ENCODE measurements at regions not wholly inside any gene's neighbourhood (a gene's known extent, or its start where the extent isn't known, plus 50 kb on each side); places are given as distances from the start of the nearest gene placed in this dataset.
"Not testable (repeated sequence)": the region's sequence is repeated elsewhere in the genome, so short reads cannot be mapped to it uniquely, and the experiment has no call there.

DNA sequence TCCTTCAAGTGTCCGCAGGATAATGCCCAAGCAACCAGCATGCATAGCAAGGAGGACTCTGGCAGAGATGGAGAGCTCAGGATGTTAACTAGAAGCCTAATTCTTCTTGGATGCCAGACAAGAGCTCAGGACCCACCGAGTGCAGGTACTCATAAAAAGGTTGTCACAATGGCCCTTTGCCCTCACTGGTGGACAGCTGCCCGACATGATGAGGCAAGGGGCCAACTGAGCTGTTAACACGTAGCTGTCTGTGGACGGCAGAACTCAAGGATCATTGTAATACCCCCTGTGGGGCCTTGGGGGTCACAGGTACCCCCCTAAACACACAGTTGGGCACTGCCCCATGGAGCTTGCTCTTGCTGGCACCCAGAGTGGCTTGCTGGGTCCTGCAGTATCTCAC lies 393.7 kb downstream of the PIK3C3 start:
- H3K36me3 Mint-ChIP-seq (ENCODE audit: low read depth) = no peaks in the 10 kb centered on the region
- H3K9me3 Mint-ChIP-seq = no peaks in the 10 kb centered on the region
- no peaks in the 10 kb centered on the region for H3K4me1 Mint-ChIP-seq
- H3K27ac Mint-ChIP-seq = no peak overlapping the region
- H3K27me3 Mint-ChIP-seq = no peaks in the 10 kb centered on the region
- no peak for ATAC-seq (replicated peaks)
- no peak overlapping the region for H3K4me3 Mint-ChIP-seq

DNA sequence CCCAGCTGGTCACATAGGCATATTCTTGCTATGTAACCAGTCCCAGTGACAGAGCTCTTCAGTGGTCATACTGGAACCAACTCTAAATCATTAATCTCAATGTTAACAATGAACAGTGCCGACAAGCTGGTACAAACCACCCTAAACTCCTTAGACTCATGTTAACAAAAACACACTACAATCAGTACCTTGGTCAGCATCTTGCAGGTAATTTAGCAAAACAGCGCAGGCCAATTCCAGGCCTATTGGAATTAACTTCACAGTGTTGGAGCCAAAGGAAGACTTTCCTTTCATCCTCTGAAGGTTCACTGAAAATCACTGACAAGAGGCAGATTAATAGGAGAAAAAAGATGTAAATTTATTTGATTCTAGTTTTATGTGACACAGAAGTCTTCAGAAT lies 396.4 kb downstream of the PIK3C3 start:
- H3K9me3 Mint-ChIP-seq = no peaks in the 10 kb centered on the region
- ATAC-seq (replicated peaks) = no peak
- H3K27ac Mint-ChIP-seq = no peak overlapping the region
- no peaks in the 10 kb centered on the region for H3K4me1 Mint-ChIP-seq
- H3K4me3 Mint-ChIP-seq = no peak overlapping the region
- H3K36me3 Mint-ChIP-seq (ENCODE audit: low read depth) = no peaks in the 10 kb centered on the region
- no peaks in the 10 kb centered on the region for H3K27me3 Mint-ChIP-seq

DNA sequence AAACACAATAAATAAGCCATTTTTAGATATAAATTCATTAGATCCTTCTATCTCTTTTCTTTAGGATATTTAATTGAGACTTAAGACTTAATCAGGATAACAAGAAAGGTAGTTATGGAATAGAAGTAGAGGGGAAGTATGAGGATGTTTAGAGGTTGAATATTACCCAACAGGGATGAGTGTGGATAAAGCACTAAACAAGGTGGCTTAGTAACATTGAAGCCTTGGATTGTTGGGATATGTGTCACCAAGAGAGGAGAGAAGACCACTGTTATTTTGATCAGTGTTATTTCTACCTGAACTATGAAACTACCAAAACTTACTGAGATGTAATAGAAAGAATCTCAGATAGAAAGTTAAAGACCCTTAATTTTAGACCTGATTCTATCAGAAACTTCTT lies 405.7 kb downstream of the PIK3C3 start:
- H3K36me3 Mint-ChIP-seq (ENCODE audit: low read depth) = no peaks in the 10 kb centered on the region
- H3K9me3 Mint-ChIP-seq = no peaks in the 10 kb centered on the region
- no peaks in the 10 kb centered on the region for H3K4me1 Mint-ChIP-seq
- no peak overlapping the region for H3K27ac Mint-ChIP-seq
- H3K4me3 Mint-ChIP-seq = no peak overlapping the region
- ATAC-seq (replicated peaks) = no peak
- no peaks in the 10 kb centered on the region for H3K27me3 Mint-ChIP-seq

DNA sequence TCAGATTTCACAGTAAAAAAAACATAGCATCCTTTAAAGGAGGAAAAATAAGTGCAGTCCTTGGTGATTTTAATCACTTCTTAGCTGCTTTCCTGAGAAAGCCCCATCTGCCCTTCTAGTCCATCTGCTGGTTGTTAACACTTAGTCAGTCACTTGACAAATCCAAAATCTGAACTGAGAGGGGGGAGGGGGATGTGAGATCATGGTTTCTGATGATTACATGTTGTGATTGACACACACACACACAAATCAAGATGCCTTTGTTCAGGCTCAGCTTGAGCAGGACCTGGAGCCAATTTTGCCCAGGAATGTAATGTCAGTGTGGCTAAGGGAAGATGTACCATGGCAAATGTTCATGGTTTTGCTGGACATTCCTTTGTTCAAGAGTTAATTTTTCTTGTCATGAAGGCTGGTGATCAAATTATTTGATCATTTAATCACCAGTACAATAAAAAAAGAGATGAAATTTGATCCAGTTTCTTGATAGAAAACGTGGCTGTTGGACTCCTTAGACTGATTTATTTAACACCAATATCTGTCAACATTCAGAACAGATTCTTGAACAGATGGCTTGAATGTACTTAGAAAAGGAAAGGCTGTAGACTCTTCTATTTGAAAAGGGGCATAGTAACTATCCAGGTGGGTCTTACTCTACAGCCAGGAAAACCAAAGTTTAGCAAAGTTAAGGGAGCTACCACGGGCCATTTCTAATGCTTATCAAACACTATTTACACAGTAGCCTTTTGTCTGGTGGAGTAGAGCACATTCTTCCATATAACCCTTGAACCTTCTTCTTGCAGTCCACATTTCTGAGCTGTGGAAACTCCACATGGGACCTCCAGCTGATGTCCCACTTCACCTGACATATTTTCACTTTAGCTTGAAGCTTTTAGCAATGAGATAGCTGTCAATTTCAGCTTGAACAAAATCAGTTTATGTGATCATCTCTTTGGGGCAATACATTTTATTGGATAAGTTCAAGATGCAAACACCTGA lies 408.7 kb downstream of the PIK3C3 start:
- Mint-ChIP-seq H3K4me1 (no peaks in the 10 kb centered on the region), H3K27me3 (no peaks in the 10 kb centered on the region), H3K27ac (no peak overlapping the region), H3K36me3 (ENCODE audit: low read depth) (no peaks in the 10 kb centered on the region), H3K9me3 (no peaks in the 10 kb centered on the region), H3K4me3 (no peak overlapping the region)
- ATAC-seq (replicated peaks) = no peak

DNA sequence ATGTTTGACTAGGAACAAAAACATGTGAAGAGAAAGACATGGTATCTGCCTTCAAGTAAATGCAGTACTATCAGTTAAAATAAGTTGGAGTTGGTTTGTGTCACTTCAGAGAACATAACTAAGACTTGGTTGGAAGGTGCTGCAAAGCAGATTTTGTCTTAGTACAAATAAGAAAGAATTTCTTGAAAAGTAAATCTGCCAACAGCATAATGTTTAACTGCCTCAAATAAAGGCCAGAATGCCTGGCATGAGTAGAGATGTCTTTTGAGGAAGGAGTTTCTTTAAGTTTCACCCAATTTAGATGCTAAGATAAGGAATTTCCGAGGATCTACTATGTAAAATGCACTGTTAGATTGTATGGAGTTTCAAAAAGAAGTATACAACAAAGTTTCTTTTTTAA lies 409.7 kb downstream of the PIK3C3 start:
- H3K36me3 Mint-ChIP-seq (ENCODE audit: low read depth) = no peaks in the 10 kb centered on the region
- no peaks in the 10 kb centered on the region for H3K27me3 Mint-ChIP-seq
- no peak overlapping the region for H3K27ac Mint-ChIP-seq
- H3K4me3 Mint-ChIP-seq = no peak overlapping the region
- H3K4me1 Mint-ChIP-seq = no peaks in the 10 kb centered on the region
- ATAC-seq (replicated peaks) = no peak
- no peaks in the 10 kb centered on the region for H3K9me3 Mint-ChIP-seq

DNA sequence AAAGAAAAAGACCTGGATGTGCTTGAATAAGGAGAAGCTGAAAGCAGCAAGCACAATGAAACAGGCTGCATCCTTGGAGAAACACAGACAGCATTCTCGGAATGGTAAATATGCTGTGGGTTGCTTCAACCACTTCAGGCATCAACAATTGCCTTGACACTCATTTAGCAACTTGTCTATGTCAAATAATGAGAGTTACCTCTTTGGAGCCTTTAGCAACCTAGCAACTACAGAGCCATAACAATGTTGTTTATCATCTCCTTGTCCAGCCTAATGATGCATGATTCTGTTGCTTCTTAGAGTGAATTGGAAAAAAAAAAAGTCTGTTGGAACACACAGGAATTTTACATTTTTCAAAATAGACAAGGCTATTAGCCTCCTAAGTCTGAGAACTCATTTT lies 410.6 kb downstream of the PIK3C3 start:
- Mint-ChIP-seq H3K4me1 (no peaks in the 10 kb centered on the region), H3K36me3 (ENCODE audit: low read depth) (no peaks in the 10 kb centered on the region), H3K27me3 (no peaks in the 10 kb centered on the region), H3K27ac (no peak overlapping the region), H3K9me3 (no peaks in the 10 kb centered on the region), H3K4me3 (no peak overlapping the region)
- ATAC-seq (replicated peaks) = no peak

DNA sequence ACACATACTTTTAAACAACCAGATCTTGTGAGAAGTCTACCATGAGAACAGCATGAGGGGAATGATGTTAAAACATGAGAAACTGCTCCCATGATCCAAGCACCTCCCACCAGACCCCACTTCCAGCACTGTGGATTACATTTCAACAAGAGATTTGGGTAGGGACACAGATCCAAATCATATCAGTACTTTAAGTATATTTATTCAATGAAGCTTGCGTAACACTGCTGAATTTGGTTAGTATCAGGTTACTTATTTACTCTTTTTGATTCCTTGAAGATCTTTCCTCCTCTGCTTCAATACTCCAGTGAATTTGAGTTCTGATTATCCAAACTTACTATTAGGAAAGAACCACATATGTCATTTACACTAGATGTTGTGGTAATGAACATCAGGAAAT lies 418.6 kb downstream of the PIK3C3 start:
- no peaks in the 10 kb centered on the region for H3K27me3 Mint-ChIP-seq
- H3K4me1 Mint-ChIP-seq = no peaks in the 10 kb centered on the region
- H3K4me3 Mint-ChIP-seq = no peak overlapping the region
- ATAC-seq (replicated peaks) = no peak
- no peaks in the 10 kb centered on the region for H3K36me3 Mint-ChIP-seq (ENCODE audit: low read depth)
- H3K27ac Mint-ChIP-seq = no peak overlapping the region
- H3K9me3 Mint-ChIP-seq = no peaks in the 10 kb centered on the region

DNA sequence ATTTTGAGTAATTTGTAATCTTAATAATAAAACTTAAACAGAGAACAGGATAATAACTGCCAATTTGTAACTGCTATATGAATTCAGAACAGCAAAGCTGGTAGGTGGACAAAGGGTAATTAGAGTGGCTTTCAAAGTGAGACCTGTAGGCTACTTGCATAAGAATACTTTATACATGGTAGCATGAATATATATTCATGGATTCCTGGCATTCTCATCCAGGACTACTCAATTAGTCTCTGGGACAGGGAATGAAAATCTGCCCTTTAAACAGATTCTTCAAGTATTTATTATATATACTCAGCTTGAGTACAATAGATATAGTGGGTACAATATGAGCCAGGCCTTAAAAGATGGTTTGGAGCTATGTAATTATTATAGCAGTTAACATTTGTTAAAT lies 419.9 kb downstream of the PIK3C3 start:
- H3K27ac Mint-ChIP-seq = no peak overlapping the region
- no peak for ATAC-seq (replicated peaks)
- H3K9me3 Mint-ChIP-seq = no peaks in the 10 kb centered on the region
- H3K36me3 Mint-ChIP-seq (ENCODE audit: low read depth) = no peaks in the 10 kb centered on the region
- no peak overlapping the region for H3K4me3 Mint-ChIP-seq
- H3K27me3 Mint-ChIP-seq = no peaks in the 10 kb centered on the region
- no peaks in the 10 kb centered on the region for H3K4me1 Mint-ChIP-seq

DNA sequence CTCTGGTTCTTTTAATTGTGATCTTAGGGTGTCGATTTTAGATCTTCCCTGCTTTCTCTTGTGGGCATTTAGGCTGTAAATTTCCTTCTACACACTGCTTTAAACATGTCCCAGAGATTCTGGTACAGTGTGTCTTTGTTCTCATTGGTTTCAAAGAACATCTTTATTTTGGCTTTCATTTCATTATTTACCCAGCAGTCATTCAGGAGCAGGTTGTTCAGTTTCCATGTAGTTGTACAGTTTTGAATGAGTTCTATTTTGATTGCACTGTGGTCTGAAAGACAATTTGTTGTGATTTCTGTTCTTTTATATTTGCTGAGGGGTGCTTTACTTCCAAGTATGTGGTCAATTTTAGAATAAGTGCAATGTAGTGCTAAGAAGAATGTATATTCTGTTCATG lies 423.8 kb downstream of the PIK3C3 start:
- H3K27me3 Mint-ChIP-seq; ATAC-seq (replicated peaks); H3K4me3 Mint-ChIP-seq; H3K27ac Mint-ChIP-seq; H3K4me1 Mint-ChIP-seq; H3K36me3 Mint-ChIP-seq (ENCODE audit: low read depth): not testable (repeated sequence)
- H3K9me3 Mint-ChIP-seq = peaks cover 11% of the 10 kb centered on the region

DNA sequence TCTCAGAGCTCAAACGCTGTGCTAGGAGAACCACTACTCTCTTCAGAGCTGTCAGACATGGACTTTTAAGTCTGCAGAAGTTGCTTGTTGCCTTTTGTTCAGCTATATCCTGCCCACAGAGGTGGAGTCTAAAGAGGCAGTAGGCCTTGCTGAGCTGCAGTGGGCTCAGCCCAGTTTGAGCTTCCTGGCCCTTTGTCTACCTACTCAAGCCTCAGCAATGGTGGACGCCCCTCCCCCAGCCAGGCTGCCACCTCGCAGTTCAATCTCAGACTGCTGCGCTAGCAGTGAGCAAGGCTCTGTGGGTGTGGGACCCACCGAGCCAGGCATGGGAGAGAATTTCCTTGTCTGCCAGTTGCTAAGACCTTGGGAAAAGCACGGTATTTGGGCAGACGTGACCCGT lies 426.2 kb downstream of the PIK3C3 start:
- H3K9me3 Mint-ChIP-seq = peaks cover 15% of the 10 kb centered on the region
- H3K4me3 Mint-ChIP-seq; H3K36me3 Mint-ChIP-seq (ENCODE audit: low read depth); H3K27me3 Mint-ChIP-seq; ATAC-seq (replicated peaks); H3K4me1 Mint-ChIP-seq; H3K27ac Mint-ChIP-seq: not testable (repeated sequence)

DNA sequence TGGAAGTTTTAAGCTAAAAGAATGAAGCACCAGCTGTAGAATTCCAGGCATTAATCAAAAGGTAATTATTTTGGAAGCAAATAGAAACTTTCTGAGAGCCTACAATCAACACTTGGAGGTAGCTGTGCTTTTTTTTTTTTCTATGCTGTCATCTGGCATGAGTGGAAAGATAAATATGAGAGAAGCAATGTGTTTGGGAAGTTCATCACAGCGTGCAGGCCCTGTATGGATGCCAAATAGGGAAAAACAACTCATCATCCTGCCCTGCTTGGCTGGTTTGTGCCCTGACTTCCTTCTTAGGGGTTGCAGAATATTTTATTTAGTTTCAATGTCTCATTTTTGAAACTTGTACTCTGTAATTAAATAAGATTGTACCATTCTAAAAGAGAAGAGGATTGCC lies 437.4 kb downstream of the PIK3C3 start:
- no peaks in the 10 kb centered on the region for H3K9me3 Mint-ChIP-seq
- no peak overlapping the region for H3K27ac Mint-ChIP-seq
- no peaks in the 10 kb centered on the region for H3K4me1 Mint-ChIP-seq
- H3K4me3 Mint-ChIP-seq = no peak overlapping the region
- ATAC-seq (replicated peaks) = no peak
- no peaks in the 10 kb centered on the region for H3K36me3 Mint-ChIP-seq (ENCODE audit: low read depth)
- H3K27me3 Mint-ChIP-seq = no peaks in the 10 kb centered on the region

DNA sequence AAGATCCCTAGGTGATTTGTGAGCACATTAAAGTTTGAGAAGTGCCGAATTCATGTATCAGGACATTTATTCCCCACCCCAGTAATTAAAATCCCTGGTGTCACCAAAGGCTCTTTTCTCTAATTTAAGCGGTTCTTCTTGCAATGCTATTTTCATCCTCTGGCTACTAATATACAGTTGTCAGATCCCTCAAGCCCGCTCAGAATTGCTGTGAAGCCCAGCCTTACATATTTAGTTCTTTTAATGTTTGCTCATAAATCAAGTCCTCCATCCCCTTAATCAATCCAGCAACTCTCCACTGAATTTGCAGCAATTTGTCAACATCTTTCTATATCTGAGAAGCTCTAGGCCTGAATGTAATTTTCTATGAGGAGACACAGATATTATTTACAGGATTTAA lies 437.9 kb downstream of the PIK3C3 start:
- H3K4me1 Mint-ChIP-seq = no peaks in the 10 kb centered on the region
- no peak overlapping the region for H3K4me3 Mint-ChIP-seq
- ATAC-seq (replicated peaks) = no peak
- no peaks in the 10 kb centered on the region for H3K27me3 Mint-ChIP-seq
- H3K9me3 Mint-ChIP-seq = no peaks in the 10 kb centered on the region
- H3K27ac Mint-ChIP-seq = no peak overlapping the region
- no peaks in the 10 kb centered on the region for H3K36me3 Mint-ChIP-seq (ENCODE audit: low read depth)

DNA sequence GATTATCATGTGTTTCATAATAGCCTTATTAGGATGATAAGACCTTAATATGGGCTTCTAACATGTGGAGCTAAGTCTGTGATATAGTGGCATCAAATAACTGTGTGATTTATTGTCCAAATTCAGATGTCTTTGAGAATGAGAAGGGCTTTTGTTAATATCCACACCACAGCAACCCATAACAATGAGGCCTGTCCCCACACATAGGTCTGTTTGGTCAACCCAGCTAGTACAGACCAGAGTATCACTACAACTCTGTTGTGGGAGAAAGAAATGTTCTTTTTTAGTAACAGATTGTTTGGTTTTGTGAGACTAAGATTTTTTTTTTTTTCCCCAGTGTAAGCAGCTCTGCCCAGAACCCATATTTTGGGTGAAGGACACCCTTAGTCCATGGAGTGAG lies 439.2 kb downstream of the PIK3C3 start:
- Mint-ChIP-seq H3K4me3 (no peak overlapping the region), H3K9me3 (no peaks in the 10 kb centered on the region), H3K4me1 (no peaks in the 10 kb centered on the region), H3K27me3 (no peaks in the 10 kb centered on the region), H3K27ac (no peak overlapping the region), H3K36me3 (ENCODE audit: low read depth) (no peaks in the 10 kb centered on the region)
- no peak for ATAC-seq (replicated peaks)

DNA sequence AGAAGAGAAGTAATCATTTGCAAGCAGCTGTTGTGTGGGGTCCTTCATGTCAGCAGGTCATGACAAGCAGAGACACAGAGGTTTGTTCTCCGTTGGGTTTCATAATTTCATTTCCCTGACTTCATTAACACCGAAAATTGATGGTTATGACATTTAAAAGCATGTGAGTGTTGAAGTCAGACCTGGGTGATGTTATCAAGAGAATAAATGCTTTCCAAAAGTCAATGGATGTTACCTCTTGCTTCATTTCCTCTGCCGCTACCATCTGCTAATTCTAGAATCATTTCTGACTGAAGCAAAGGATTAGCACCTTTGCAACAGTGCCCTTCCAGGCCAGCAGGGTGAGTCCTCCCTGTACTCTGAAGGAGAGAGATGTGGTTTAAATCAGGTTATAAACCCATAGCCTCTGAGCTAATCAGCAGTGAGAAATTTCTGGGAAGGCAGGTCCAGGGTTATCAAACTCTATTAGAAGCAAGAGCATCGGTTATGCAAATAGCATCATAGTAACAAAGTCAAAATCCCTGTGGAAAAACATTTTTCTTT lies 446.2 kb downstream of the PIK3C3 start:
- Mint-ChIP-seq H3K9me3 (no peaks in the 10 kb centered on the region), H3K27me3 (no peaks in the 10 kb centered on the region), H3K36me3 (ENCODE audit: low read depth) (no peaks in the 10 kb centered on the region), H3K4me3 (no peak overlapping the region), H3K27ac (no peak overlapping the region), H3K4me1 (no peaks in the 10 kb centered on the region)
- no peak for ATAC-seq (replicated peaks)

DNA sequence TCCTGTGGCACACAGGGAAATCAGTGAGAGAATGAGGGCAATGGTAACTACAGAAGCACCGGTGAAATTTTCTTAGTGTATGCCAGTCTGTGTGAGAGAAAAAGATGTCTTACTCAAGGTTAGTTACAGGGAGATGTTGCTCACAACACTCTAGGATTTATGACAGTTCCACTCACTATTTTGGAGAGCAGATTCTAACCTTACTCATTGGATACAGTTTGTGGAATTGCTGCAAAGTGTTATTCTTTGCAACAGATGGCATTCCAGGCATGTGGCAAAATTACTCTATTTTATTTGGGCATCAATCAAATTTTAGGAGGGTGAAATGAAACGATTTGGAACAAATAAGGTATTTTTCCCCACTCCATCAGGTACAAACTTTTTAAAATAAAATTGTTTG lies 449.1 kb downstream of the PIK3C3 start:
- H3K9me3 Mint-ChIP-seq = peaks cover 9% of the 10 kb centered on the region
- H3K36me3 Mint-ChIP-seq (ENCODE audit: low read depth) = no peaks in the 10 kb centered on the region
- no peak overlapping the region for H3K4me3 Mint-ChIP-seq
- no peaks in the 10 kb centered on the region for H3K4me1 Mint-ChIP-seq
- H3K27me3 Mint-ChIP-seq = no peaks in the 10 kb centered on the region
- no peak overlapping the region for H3K27ac Mint-ChIP-seq
- no peak for ATAC-seq (replicated peaks)
